ENCODE measurements at regions not wholly inside any gene's neighbourhood (a gene's known extent, or its start where the extent isn't known, plus 50 kb on each side); places are given as distances from the start of the nearest gene placed in this dataset.

- no peak overlapping the region for H3K4me3 ChIP-seq (ENCODE audit: insufficient read depth, low read length, poor library complexity, severe bottlenecking)
- no peaks in the 10 kb centered on the region for H3K36me3 ChIP-seq (ENCODE audit: low read length)
- H3K79me2 ChIP-seq (ENCODE audit: insufficient read depth, low read length), result no peaks in the 10 kb centered on the region
- H3F3A ChIP-seq (ENCODE audit: insufficient read depth), result no peaks in the 10 kb centered on the region
- no peaks in the 10 kb centered on the region for H3K9me3 ChIP-seq (ENCODE audit: insufficient read depth, low read length)
- H2AFZ ChIP-seq (ENCODE audit: low read depth, low read length, severe bottlenecking), result no peak overlapping the region
- H4K20me1 ChIP-seq (ENCODE audit: low read depth, low read length), result no peaks in the 10 kb centered on the region
- no peaks in the 10 kb centered on the region for H3K9me2 ChIP-seq (replicated peaks; ENCODE audit: insufficient read depth, low read length)
- no peak overlapping the region for H3K27ac ChIP-seq (ENCODE audit: low read depth, low read length)
- no peaks in the 10 kb centered on the region for H3K27me3 ChIP-seq (ENCODE audit: low read length)
- H3K4me2 ChIP-seq (ENCODE audit: low read depth, low read length, poor library complexity, severe bottlenecking), result no peak overlapping the region
- TF ChIP-seq CTCF (IDR thresholded peaks at IDR 0.05; ENCODE audit: insufficient read depth, low read length, poor library complexity, severe bottlenecking) (no peak), EZH2phosphoT487 (conservative IDR thresholded peaks at IDR 0.05; ENCODE audit: low read length) (no peak)
- no peak overlapping the region for H3K9ac ChIP-seq (ENCODE audit: low read length)
Observed at GRCh38 chr2:138979131-138979785, 199.1 kb upstream of the NXPH2 start.

DNA sequence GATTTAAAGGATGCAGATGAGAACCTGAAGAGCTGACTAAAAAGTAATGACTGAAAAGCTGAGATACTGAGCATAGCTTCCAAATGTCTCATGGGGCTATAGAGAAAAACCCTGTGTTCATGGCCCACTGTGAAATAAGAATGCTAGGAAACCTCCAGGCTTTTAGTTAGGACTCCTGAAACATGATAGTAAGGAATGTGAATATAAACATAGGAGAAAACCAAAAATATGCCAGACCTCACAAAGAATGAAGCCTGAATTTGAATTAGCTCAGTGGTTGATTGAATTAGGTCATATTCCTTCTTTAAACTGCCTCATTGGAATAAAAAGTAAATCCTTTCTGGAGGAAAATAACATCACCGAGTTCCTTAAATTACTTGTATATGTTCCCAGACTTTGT lies 194.5 kb upstream of the NXPH2 start:
- Histone ChIP-seq H3K4me3 (ENCODE audit: insufficient read depth, low read length, poor library complexity, severe bottlenecking) (no peak overlapping the region), H3K27me3 (ENCODE audit: low read length) (no peaks in the 10 kb centered on the region), H3K9me3 (ENCODE audit: insufficient read depth, low read length) (no peaks in the 10 kb centered on the region), H3K9ac (ENCODE audit: low read length) (no peak overlapping the region), H3K9me2 (replicated peaks; ENCODE audit: insufficient read depth, low read length) (no peaks in the 10 kb centered on the region), H3K36me3 (ENCODE audit: low read length) (no peaks in the 10 kb centered on the region), H3K4me2 (ENCODE audit: low read depth, low read length, poor library complexity, severe bottlenecking) (no peak overlapping the region), H3F3A (ENCODE audit: insufficient read depth) (no peaks in the 10 kb centered on the region), H3K27ac (ENCODE audit: low read depth, low read length) (no peak overlapping the region), H3K79me2 (ENCODE audit: insufficient read depth, low read length) (no peaks in the 10 kb centered on the region), H4K20me1 (ENCODE audit: low read depth, low read length) (no peaks in the 10 kb centered on the region), H2AFZ (ENCODE audit: low read depth, low read length, severe bottlenecking) (no peak overlapping the region)
- TF ChIP-seq CTCF (IDR thresholded peaks at IDR 0.05; ENCODE audit: insufficient read depth, low read length, poor library complexity, severe bottlenecking), result no peak
- TF ChIP-seq EZH2phosphoT487 (conservative IDR thresholded peaks at IDR 0.05; ENCODE audit: low read length), result no peak

DNA sequence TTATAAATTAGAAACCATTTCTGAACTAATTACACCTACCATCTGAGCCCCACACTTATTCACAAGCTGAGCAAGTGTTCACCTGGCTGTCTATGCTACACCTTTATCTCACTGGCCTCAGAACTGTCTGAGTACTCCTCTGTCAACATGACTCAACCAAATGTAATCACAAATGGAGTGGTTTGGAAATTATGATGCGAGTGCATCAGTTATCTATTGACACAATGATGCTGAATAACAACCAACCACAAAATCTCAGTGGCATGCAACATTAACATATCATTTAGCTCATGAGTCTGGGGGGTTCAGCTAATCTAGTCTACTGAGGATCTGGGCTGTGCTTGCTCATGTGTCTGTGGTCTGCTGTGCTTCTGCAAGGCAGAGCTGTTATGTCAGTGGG lies 184.2 kb upstream of the NXPH2 start:
- no peak overlapping the region for H3K4me3 ChIP-seq (ENCODE audit: insufficient read depth, low read length, poor library complexity, severe bottlenecking)
- H3K27me3 ChIP-seq (ENCODE audit: low read length), result no peaks in the 10 kb centered on the region
- no peaks in the 10 kb centered on the region for H3K36me3 ChIP-seq (ENCODE audit: low read length)
- H2AFZ ChIP-seq (ENCODE audit: low read depth, low read length, severe bottlenecking), result no peak overlapping the region
- no peak overlapping the region for H3K27ac ChIP-seq (ENCODE audit: low read depth, low read length)
- no peak overlapping the region for H3K4me2 ChIP-seq (ENCODE audit: low read depth, low read length, poor library complexity, severe bottlenecking)
- no peaks in the 10 kb centered on the region for H3F3A ChIP-seq (ENCODE audit: insufficient read depth)
- H4K20me1 ChIP-seq (ENCODE audit: low read depth, low read length), result no peaks in the 10 kb centered on the region
- no peak for TF ChIP-seq EZH2phosphoT487 (conservative IDR thresholded peaks at IDR 0.05; ENCODE audit: low read length)
- TF ChIP-seq CTCF (IDR thresholded peaks at IDR 0.05; ENCODE audit: insufficient read depth, low read length, poor library complexity, severe bottlenecking), result no peak
- H3K9me3 ChIP-seq (ENCODE audit: insufficient read depth, low read length), result no peaks in the 10 kb centered on the region
- no peaks in the 10 kb centered on the region for H3K79me2 ChIP-seq (ENCODE audit: insufficient read depth, low read length)
- no peaks in the 10 kb centered on the region for H3K9me2 ChIP-seq (replicated peaks; ENCODE audit: insufficient read depth, low read length)
- H3K9ac ChIP-seq (ENCODE audit: low read length), result no peak overlapping the region
